22Rv1 (cell line): ENCODE measurements at regions not wholly inside any gene's neighbourhood (a gene's known extent, or its start where the extent isn't known, plus 50 kb on each side); places are given as distances from the start of the nearest gene placed in this dataset.

ENCODE experiments used
- ZFX ChIP-seq: fragments of 450-650 bp; IDR thresholded peaks from 2 replicates; pipeline ENCODE4 v1.6.1; 2017; ENCODE audit warnings: antibody characterized with exemption, borderline replicate concordance
- TF ChIP-seq, protein P1 (sequence below): fragments of 450-650 bp; IDR thresholded peaks from 2 replicates; pipeline ENCODE4 v1.5.1; 2017; ENCODE audit warnings: mild to moderate bottlenecking

DNA sequence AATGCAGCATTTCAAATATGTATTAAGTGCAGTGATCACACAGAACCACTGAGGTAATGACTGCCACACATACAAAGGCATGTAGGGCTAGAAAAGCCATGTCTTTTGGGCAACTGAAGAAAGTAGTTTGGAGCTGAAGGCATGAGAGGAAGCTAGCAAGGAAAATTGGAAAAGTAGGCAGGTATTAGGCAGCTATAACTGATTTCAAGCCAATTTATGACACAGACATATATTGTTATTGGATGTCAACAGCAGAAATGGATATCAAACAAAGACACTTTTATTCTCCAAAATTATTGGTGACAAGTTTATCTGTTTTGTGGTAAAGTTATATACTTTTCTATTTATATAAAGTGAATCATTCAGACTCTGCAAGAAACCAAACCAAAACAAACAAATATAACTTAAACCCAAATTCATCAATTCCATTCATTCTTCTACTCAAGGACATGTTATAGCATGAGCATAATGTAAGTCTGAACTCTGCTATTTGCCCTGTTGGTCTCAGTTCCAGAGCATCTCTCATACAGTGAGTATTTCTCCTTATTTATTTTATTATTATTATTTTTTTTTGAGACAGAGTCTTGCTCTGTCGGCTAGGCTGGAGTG, 307.4 kb upstream of the COL8A1 start:
- TF ChIP-seq, protein P1, sequence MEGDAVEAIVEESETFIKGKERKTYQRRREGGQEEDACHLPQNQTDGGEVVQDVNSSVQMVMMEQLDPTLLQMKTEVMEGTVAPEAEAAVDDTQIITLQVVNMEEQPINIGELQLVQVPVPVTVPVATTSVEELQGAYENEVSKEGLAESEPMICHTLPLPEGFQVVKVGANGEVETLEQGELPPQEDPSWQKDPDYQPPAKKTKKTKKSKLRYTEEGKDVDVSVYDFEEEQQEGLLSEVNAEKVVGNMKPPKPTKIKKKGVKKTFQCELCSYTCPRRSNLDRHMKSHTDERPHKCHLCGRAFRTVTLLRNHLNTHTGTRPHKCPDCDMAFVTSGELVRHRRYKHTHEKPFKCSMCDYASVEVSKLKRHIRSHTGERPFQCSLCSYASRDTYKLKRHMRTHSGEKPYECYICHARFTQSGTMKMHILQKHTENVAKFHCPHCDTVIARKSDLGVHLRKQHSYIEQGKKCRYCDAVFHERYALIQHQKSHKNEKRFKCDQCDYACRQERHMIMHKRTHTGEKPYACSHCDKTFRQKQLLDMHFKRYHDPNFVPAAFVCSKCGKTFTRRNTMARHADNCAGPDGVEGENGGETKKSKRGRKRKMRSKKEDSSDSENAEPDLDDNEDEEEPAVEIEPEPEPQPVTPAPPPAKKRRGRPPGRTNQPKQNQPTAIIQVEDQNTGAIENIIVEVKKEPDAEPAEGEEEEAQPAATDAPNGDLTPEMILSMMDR, result no peak
- no peak for TF ChIP-seq ZFX
